Large intestine (tissue), 3 donors: ENCODE measurements at regions not wholly inside any gene's neighbourhood (a gene's known extent, or its start where the extent isn't known, plus 50 kb on each side); places are given as distances from the start of the nearest gene placed in this dataset.

Experiments used
- DNase-seq, 2 donors: peaks; one replicate each; pipeline versions ENCODE4 v3.0.0 to v3.0.0-alpha.2; 2013
- H3K27ac ChIP-seq: one replicate; pipeline ENCODE4 v1.5.1; 2013; ENCODE audit warnings: low read length
- H3K27me3 ChIP-seq: 2 replicates; pipeline ENCODE4 v1.6.1; 2013; ENCODE audit warnings: low read length; ENCODE audit not compliant: control insufficient read depth, insufficient read depth
- H3K36me3 ChIP-seq: 2 replicates; pipeline ENCODE4 v1.6.1; 2013; ENCODE audit warnings: low read length; ENCODE audit not compliant: control insufficient read depth, insufficient read depth
- H3K4me1 ChIP-seq: one replicate; pipeline ENCODE4 v1.6.1; 2013; ENCODE audit warnings: low read length; ENCODE audit not compliant: control insufficient read depth, insufficient read depth
- H3K4me3 ChIP-seq: one replicate; pipeline ENCODE4 v1.5.1; 2013; ENCODE audit warnings: low read length
- H3K9me3 ChIP-seq: one replicate; pipeline ENCODE4 v1.6.1; 2013; ENCODE audit warnings: mild to moderate bottlenecking, low read depth, low read length, moderate library complexity; ENCODE audit not compliant: control insufficient read depth
- WGBS: methylation state at CpG from one replicate; pipeline ENCODE4 v1.1.5; 2013; ENCODE audit warnings: low lambda C conversion rate; ENCODE audit not compliant: insufficient coverage; 5-methylcytosine and 5-hydroxymethylcytosine counted together

DNA sequence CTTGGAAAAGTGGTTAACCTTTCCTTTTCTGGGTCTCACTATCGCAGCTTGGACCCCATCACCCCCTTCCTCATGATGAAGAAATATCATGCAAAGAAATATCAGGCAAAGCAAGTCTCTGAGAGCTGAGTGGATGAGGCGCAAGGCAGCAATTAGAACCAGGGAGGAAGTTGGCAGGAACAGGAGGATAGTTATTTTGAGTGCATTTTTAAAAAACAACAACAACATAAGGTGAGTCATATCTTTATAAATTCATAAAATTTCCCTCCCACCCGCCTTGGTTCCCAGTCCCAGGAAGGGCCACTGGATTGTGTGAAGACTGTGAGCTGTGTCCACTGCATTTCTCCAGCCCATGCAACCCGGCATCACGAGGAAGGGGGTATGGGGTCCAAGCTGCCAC, 316.9 kb upstream of the TLE3 start:
- H3K4me3 ChIP-seq = no peak overlapping the region
- WGBS = 80% methylated on average over 1 of the region's 5 CpGs
- peaks cover 8% of the 10 kb centered on the region for H3K27me3 ChIP-seq
- no peak overlapping the region for H3K27ac ChIP-seq
- peaks cover 19% of the 10 kb centered on the region for H3K4me1 ChIP-seq
- no peaks in the 10 kb centered on the region for H3K9me3 ChIP-seq
- no peak for DNase-seq
- no peaks in the 10 kb centered on the region for H3K36me3 ChIP-seq

DNA sequence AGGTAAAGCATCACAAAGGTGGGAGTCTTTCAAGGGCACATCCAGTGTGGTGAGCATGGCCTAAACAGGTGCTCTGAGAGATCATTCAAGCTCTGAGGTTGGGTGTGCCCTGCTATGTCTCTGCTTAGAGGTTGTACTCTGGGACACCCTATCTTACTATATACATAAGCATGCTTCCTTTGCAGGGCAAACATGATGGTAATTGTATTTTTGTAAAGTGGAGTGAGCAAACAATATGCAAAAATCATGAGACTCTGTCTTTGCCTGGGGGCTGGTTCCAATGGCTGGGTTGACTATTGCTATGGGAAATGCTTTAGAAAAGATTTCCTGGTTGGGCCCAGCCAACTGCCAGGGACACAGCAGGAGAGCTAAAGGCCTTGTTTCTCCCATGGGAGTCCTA, 315.1 kb upstream of the TLE3 start:
- no peaks in the 10 kb centered on the region for H3K9me3 ChIP-seq
- no peak overlapping the region for H3K27ac ChIP-seq
- no peak for DNase-seq
- H3K4me1 ChIP-seq = peaks cover 19% of the 10 kb centered on the region
- H3K4me3 ChIP-seq = no peak overlapping the region
- H3K27me3 ChIP-seq = peaks cover 5% of the 10 kb centered on the region
- H3K36me3 ChIP-seq = no peaks in the 10 kb centered on the region

DNA sequence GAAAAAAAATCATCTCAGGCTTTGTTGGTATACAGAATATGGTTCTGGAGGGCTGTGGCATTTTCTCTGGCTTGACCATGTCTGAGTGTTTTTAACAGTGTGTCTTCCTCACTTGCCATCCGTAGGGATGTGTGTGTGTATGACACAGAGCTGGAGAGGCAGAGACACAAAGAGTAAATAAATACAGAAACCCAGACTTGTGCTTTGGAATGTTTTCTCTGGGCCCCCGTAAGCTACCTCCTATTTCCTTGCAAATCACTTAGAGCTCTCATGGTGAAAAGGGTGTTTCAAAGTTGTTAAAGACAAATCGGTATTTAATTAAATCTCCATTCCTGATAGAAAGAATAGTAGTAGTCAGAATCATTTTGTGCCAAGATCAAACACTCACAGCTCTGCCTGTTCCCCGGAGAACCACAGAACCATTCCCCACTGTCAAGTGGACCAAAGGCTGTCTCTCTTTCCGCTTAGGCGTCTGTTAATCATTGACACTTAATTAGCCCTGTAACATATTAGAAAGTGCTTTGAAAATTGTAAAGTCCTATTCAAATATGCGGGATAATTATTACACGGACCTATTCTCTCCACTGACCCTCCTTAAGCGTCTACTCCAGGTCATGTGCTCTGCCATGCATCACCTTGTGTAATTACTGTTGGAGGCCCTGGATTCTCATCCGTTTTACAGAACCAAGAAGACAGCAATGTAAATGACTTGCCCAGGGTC, 313.6 kb upstream of the TLE3 start:
- Histone ChIP-seq H3K27me3 (peaks cover 3% of the 10 kb centered on the region), H3K4me1 (peaks cover 19% of the 10 kb centered on the region), H3K9me3 (no peaks in the 10 kb centered on the region), H3K36me3 (no peaks in the 10 kb centered on the region), H3K27ac (peak overlapping the region; percentile 27), H3K4me3 (no peak overlapping the region)
- whole genome bisulfite sequencing = 40% methylated on average over 1 of the region's 10 CpGs
- DNase-seq = peak; percentile 77 to 91

DNA sequence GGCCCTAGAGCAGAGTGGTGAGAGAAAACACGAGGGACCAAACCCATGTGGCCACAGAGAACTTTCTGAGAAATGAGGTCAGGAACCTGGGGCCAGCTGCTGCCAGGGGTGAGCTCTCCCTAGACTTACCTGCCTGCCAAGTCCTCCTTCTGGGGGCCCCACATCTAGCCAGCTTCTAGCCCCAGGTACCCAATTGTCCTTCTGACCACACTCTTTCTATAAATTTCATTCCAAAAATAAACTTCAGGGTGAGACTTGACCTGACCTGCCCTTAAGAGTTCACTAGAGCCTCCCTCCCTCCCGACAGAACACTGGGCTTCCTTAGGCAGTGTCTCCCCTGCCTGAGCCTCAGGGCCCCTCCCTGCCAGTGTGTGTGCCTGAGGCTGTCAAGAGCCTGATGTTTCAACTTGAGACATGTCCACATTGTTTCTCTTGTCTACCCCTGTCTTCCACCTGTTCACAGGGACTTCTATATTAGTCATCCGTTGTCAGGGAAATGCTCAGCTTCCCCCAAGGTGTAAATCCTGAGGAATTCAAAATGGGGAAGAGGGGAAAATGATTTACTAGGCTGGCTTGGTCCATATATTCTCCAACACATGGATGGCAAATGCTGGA, 312.8 kb upstream of the TLE3 start:
- Histone ChIP-seq H3K4me3 (no peak overlapping the region), H3K36me3 (no peaks in the 10 kb centered on the region), H3K9me3 (no peaks in the 10 kb centered on the region), H3K27me3 (peaks cover 2% of the 10 kb centered on the region), H3K27ac (no peak overlapping the region), H3K4me1 (peaks cover 19% of the 10 kb centered on the region)
- no CpG with 5 or more reads among the region's 3 CpGs for WGBS
- DNase-seq = peak in 1 of 2 donors; percentile 18

DNA sequence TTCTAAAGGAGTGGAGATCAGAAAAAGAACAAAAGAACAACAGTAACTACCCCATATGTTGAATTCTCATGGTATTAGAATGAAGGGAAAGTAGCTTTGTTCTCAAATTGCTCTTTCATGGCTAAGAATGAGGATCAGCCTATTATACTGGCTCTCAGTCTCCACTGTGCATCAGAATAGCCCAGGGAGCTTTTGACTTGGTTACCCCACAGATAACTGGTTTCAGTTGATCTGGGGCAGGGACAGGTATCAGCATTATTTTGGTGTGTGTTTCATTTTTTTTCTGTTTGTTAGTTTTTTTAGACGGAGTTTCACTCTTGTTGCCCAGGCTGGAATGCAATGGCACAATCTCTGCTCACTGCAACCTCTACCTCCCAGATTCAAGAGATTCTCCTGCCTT, 311.7 kb upstream of the TLE3 start:
- Histone ChIP-seq H3K4me1 (peaks cover 19% of the 10 kb centered on the region), H3K27ac (no peak overlapping the region), H3K9me3 (no peaks in the 10 kb centered on the region), H3K36me3 (no peaks in the 10 kb centered on the region), H3K27me3 (peaks cover 4% of the 10 kb centered on the region), H3K4me3 (no peak overlapping the region)
- DNase-seq = no peak
- no CpG with 5 or more reads among the region's 1 CpG for WGBS

DNA sequence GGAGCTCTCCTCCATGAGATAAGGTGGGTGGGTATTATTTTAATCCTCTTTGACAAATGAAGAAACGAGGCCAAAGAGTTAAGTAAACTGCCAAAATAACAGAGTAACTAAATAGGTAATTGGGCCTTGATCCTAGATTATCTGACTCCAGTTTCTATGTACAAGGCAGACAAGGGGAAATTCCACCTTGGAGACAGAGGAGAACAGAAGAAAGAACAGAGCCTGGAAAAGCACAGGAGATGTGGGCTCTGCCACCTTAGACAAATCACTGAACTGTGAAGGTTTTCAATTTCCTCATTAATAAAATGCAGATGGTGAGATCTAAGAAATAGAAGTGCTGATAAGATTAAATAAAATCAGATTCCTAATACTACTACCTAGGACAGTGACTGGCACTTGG, 310.2 kb upstream of the TLE3 start:
- DNase-seq = no peak
- no CpG with 5 or more reads among the region's 1 CpG for WGBS

DNA sequence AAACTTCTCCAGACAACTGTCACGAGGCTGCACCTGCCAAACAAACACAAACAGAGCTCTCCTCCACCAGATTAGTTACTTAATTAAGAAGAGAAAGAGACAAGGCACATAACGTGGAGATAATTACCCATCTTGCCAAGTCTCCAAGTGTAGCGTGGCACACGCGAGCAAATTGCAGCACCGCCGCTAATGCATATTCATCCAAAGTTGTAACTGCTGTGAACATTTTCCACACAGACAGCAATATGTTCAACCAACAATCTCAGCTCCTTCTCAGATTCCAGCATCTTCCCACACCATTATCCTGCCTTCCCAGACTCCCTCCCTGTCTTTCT, 309.6 kb upstream of the TLE3 start:
- Histone ChIP-seq H3K27ac (no peak overlapping the region), H3K4me3 (no peak overlapping the region), H3K27me3 (peaks cover 21% of the 10 kb centered on the region), H3K4me1 (peaks cover 16% of the 10 kb centered on the region), H3K36me3 (no peaks in the 10 kb centered on the region), H3K9me3 (no peaks in the 10 kb centered on the region)
- DNase-seq = no peak
- WGBS = no CpG with 5 or more reads among the region's 7 CpGs

More for the DNA sequence above, 310.2 kb upstream of the TLE3 start:
- no peaks in the 10 kb centered on the region for H3K9me3 ChIP-seq
- H3K4me3 ChIP-seq = no peak overlapping the region
- peaks cover 15% of the 10 kb centered on the region for H3K27me3 ChIP-seq
- H3K27ac ChIP-seq = no peak overlapping the region
- peaks cover 19% of the 10 kb centered on the region for H3K4me1 ChIP-seq
- no peaks in the 10 kb centered on the region for H3K36me3 ChIP-seq

DNA sequence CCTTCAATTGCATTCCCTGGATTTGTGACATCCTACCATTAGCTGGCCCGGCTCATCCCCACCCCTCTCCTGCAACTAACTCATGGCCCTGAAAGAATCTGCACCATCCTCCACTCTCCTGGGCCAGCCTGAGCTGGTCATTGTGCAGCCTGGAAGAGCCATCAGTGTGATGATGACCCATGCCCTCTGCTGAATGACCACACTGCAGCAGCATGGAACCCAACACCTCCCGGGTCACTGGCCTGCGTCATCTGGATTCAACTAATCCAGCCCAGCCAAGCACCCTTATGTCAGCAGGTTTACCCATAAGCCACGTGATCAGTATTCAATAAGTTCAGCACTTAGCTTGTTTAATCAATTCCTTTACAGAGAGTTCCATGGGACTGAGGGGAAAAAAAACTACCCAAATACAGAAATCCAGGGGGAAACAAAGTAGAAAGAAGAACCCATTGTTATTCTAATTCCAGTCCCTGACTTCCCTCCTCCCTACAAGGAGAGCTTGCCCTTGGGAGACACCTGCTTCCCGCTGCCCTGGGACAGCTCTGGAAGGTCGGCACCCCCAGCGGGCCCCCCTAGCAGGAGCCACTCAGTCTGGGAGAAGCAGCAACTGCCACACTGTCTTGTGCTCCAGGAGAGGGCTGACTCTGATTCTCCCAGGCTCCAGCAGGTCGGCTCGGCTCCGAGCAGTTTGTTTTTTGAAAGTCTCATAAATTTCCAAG, 309.1 kb upstream of the TLE3 start:
- H3K27me3 ChIP-seq = peaks cover 26% of the 10 kb centered on the region
- H3K4me3 ChIP-seq = no peak overlapping the region
- no peaks in the 10 kb centered on the region for H3K9me3 ChIP-seq
- no peak for DNase-seq
- H3K27ac ChIP-seq = no peak overlapping the region
- no peaks in the 10 kb centered on the region for H3K36me3 ChIP-seq
- H3K4me1 ChIP-seq = peaks cover 11% of the 10 kb centered on the region
- WGBS = no CpG with 5 or more reads among the region's 10 CpGs

DNA sequence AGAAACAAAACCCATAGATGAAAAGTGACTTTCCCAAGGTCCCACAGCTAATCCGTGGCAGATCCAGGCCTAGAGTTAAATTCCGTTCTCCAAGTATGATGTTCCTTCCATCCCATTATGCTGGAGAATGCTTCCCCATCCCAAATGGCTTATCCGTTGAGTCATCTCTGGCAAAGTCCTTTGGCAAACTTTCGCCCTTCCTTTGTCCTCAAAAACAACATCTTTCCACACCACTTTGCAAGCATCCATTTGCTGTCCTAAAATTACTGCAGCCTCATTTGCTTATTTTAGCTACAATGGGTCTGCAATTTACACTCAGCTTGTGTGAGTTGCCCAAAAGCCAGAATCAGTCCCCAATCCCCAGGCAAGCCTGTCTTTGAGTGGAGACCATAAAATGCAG, 304.0 kb upstream of the TLE3 start:
- peaks cover 7% of the 10 kb centered on the region for H3K4me1 ChIP-seq
- no peak for DNase-seq
- H3K9me3 ChIP-seq = no peaks in the 10 kb centered on the region
- WGBS = 100% methylated on average over 3 of the region's 4 CpGs
- no peaks in the 10 kb centered on the region for H3K36me3 ChIP-seq
- no peak overlapping the region for H3K4me3 ChIP-seq
- H3K27me3 ChIP-seq = peaks cover 33% of the 10 kb centered on the region
- no peak overlapping the region for H3K27ac ChIP-seq

DNA sequence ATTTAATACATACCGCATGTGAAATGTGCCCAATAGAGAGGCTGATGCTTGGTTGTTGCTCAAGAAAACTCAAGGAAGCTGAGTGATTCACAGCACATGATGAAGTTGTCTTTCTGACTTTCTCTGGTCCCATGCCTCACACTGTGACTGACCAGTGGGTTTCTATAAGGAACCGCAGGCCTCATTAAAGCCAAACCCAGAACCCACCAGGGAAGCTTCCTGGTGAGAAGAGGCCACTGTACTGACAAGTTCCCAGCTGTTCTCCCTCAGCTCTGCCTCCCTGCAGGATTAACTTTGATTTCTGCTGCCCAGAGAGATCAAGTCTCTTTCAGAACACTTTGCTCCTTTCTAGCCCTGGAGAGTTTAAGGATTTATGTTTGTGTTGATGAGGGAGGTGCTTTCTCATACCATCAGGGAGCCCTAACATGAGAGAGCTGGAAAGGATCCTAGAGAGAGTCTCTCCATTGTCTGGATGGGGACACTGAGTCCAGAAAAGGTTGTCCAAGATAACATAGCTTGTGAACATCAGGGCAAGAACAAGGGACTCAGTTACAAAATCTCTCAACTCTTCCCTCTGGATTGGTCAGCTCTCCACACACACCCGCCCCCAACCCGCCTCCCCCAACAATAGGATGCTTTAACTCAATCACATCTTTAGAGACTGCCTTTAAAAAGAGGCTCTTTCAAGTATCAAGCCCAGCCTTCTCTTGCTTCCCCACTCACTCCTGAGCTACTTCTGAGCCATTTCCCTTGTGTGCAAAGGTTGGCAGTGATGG, 303.2 kb upstream of the TLE3 start:
- Histone ChIP-seq H3K27me3 (peaks cover 34% of the 10 kb centered on the region), H3K36me3 (no peaks in the 10 kb centered on the region), H3K4me1 (peaks cover 7% of the 10 kb centered on the region), H3K9me3 (no peaks in the 10 kb centered on the region), H3K4me3 (no peak overlapping the region), H3K27ac (no peak overlapping the region)
- WGBS = 100% methylated on average over 1 of the region's 4 CpGs
- DNase-seq = no peak
